Lower leg skin (tissue), 4 donors: ENCODE measurements at regions not wholly inside any gene's neighbourhood (a gene's known extent, or its start where the extent isn't known, plus 50 kb on each side); places are given as distances from the start of the nearest gene placed in this dataset.

ENCODE experiments used
- DNase-seq, 2 donors: peaks; one replicate each; pipeline ENCODE4 v3.0.0-alpha.2; 2019; ENCODE audit warnings: low spot score in 2 of 2
- H3K4me3 ChIP-seq: fragments of 200-600 bp; sonication (generic); 2 replicates; pipeline ENCODE4 v1.5.1; 2017; ENCODE audit warnings: mild to moderate bottlenecking, low read depth; ENCODE audit not compliant: poor library complexity, severe bottlenecking
- POLR2A ChIP-seq, 2 donors: fragments of 450-650 bp; IDR thresholded peaks; one replicate each; pipeline ENCODE4 v1.6.1; 2016 to 2017; ENCODE audit warnings: antibody characterized with exemption in 2 of 2, mild to moderate bottlenecking in 1 of 2, moderate library complexity in 1 of 2
- WGBS, 2 donors: methylation state at CpG; one replicate each; pipeline ENCODE4 v1.1.5; 2018; 5-methylcytosine and 5-hydroxymethylcytosine counted together
- intact Hi-C: fragments of 100-400 bp; cut with DNase I; formaldehyde crosslinking; loops from one replicate; pipeline ENCODE4 v1.15.0; 2023; ENCODE audit warnings: low total_unique reads
- TF ChIP-seq, protein P1 (sequence below), 3 donors: fragments of 450-650 bp; IDR thresholded peaks; one replicate each; pipeline ENCODE4 v1.5.1; 2016; ENCODE audit warnings: antibody characterized with exemption in 3 of 3, mild to moderate bottlenecking in 3 of 3, moderate library complexity in 2 of 3

DNA sequence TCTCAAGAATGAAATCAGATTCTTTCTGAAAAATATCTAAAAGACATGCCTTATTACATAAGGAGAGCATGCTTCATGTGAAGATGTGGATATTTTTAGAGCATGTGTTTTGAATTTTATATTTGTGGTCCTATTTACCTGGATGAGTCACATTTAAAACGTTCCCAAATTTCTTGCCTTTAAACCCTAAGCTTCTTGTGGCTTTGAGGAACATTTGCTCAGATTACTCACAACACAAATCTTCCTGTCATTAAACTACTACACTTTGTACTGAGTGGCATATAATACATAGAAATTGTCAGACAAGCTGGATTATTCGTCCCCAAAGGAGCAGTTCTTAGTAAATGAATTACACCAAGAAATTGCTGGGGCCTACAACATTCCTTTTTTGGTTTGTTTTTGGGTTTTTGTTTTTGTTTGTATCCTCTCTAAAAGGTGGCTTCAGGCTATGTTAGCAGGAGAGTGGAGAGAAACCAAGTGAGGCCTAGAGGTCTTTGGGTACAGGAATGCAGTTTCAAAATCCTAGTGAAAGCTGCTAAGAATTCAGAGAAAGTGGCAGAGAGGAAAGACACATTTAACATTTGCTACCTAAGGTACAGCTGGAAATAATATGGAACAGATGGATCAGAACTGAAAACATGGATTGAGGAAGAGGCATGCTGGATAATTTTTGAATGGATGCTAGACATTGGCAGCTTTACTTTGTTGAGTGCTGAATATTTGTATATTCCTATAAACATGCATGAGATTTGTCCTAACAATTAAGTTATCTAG is 128.1 kb downstream of the RPL22L1 start:
- TF ChIP-seq POLR2A (IDR thresholded peaks at IDR 0.05), result no peak
- TF ChIP-seq, protein P1, sequence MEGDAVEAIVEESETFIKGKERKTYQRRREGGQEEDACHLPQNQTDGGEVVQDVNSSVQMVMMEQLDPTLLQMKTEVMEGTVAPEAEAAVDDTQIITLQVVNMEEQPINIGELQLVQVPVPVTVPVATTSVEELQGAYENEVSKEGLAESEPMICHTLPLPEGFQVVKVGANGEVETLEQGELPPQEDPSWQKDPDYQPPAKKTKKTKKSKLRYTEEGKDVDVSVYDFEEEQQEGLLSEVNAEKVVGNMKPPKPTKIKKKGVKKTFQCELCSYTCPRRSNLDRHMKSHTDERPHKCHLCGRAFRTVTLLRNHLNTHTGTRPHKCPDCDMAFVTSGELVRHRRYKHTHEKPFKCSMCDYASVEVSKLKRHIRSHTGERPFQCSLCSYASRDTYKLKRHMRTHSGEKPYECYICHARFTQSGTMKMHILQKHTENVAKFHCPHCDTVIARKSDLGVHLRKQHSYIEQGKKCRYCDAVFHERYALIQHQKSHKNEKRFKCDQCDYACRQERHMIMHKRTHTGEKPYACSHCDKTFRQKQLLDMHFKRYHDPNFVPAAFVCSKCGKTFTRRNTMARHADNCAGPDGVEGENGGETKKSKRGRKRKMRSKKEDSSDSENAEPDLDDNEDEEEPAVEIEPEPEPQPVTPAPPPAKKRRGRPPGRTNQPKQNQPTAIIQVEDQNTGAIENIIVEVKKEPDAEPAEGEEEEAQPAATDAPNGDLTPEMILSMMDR (IDR thresholded peaks at IDR 0.05), result no peak
- no peak for DNase-seq
- intact Hi-C loops, result no loop called here
- WGBS, 2 donors, result 29 to 36% methylated on average over 2 of the region's 2 CpGs
- no peak overlapping the region for H3K4me3 ChIP-seq

DNA sequence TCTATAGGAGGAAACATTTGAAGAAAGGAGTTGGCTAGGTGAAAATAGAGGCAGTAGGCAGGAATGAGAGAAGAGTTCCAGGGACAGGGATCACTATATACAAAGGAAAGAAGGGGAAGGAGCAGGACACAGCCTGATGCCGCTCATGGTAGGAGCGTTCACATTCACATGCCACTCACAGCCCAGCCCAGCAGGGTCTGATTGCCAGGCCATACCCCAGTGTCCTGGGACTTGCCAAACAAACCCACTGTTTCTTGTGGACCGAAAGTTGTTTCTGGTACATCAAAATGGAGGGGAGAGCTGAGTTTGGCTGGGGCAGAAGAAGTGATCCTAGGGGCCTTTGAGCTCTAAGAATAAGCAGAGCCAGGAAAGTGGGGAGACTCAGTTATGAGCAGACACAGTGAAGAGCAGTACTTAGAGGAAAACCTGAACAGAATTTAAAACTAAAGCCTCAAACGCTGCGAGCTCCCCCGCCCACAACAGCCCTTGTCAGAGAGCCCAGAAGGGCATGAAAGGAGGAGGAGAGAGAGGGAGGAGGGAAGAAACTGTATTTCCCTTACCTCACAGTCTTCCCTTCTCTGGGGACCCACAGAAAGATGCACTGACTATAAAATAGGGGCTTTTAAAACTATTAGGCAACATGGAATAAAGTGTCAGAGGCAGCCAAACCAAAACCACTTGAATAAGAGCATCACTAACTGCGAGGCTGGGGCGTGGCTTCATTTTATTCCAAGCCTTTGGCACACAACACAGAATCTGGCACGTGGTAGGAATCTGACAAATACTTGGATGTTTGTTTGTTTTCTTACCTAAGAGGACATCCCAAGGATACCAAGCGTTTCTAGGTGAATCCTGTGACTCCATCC is 129.0 kb downstream of the RPL22L1 start:
- intact Hi-C loops, result no loop called here
- DNase-seq, result peak; percentile 88 to 93
- H3K4me3 ChIP-seq, result no peak overlapping the region
- TF ChIP-seq, protein P1 (IDR thresholded peaks at IDR 0.05), result no peak
- no peak for TF ChIP-seq POLR2A (IDR thresholded peaks at IDR 0.05)
- WGBS, 2 donors, result 25 to 28% methylated on average over 10 of the region's 10 CpGs

DNA sequence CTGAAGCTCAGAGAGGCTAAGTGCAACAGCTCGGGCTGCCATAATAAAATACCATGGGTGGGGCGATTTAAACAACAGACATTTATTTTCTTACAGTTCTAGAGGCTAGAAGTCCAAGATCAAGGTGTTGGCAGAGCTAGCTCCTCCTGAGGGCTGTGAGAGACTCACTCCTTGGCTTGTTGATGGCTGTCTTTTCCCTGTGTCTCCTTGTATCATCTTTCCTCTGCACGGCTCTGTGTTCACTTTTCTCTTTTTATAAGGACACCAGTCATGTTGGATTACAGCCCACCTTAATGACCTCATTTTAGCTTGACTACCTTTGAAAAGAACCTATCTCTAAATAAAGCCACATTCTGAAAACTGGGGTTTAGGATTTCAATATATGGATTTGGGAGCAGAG is 129.7 kb downstream of the RPL22L1 start:
- DNase-seq, result no peak
- 63 to 65% methylated on average over 3 of the region's 3 CpGs for WGBS, 2 donors
- no peak overlapping the region for H3K4me3 ChIP-seq
- TF ChIP-seq POLR2A (IDR thresholded peaks at IDR 0.05), result no peak
- TF ChIP-seq, protein P1 (IDR thresholded peaks at IDR 0.05), result no peak
- intact Hi-C loops, result no loop called here

DNA sequence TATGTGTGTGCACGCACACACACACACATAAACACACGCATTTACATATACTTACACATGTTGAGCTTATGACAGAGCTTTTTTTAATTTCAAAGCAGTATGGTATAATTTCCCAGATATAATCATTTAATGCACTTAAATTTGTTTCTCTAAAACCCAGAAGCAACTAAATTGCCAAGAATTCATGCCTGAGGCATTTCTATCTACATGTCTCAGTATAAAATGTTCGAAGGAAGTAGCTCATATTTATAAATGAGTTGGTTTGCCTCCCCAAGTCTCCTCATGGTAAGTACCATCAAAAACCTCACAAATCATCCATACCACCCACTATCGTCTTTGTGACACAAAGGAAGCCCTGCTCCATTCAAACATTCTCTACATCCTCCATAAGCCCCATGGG is 130.6 kb downstream of the RPL22L1 start:
- TF ChIP-seq, protein P1 (IDR thresholded peaks at IDR 0.05), result no peak
- TF ChIP-seq POLR2A (IDR thresholded peaks at IDR 0.05), result no peak
- WGBS, 2 donors, result 73 to 75% methylated on average over 4 of the region's 4 CpGs
- H3K4me3 ChIP-seq, result no peak overlapping the region
- intact Hi-C loops, result no loop called here
- no peak for DNase-seq

DNA sequence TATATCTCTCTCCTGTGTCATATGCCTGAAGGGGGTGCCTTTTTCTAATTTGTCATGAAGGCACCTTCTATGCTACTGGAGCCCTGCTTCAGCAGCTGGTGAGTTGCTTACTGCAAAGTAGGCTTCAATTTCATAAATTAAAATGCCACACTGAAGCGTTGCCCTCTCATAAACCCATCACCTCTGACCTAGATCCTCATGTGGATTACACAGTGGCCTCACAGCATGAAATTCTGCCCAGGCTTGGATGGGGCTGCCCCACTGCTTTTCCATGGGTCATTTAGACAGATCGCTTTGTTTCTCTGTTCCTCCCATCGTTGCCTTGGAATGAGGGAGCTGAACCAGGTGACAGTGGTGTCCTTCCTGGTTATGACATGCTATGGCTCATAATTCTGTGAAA is 131.2 kb downstream of the RPL22L1 start:
- intact Hi-C loops, result no loop called here
- TF ChIP-seq, protein P1 (IDR thresholded peaks at IDR 0.05), result no peak
- TF ChIP-seq POLR2A (IDR thresholded peaks at IDR 0.05), result no peak
- H3K4me3 ChIP-seq, result no peak overlapping the region
- no peak for DNase-seq
- 67 to 75% methylated on average over 3 of the region's 3 CpGs for WGBS, 2 donors
